ENCODE measurements at regions not wholly inside any gene's neighbourhood (a gene's known extent, or its start where the extent isn't known, plus 50 kb on each side); places are given as distances from the start of the nearest gene placed in this dataset.
"Not testable (repeated sequence)": the region's sequence is repeated elsewhere in the genome, so short reads cannot be mapped to it uniquely, and the experiment has no call there.

- DNase-seq, result no peak
Measured at GRCh38 chr6:82588020-82588419, 224.4 kb downstream of the TPBG start.

GRCh38 chr6:82588859-82589412 lies 225.3 kb downstream of the TPBG start:
- no peak for DNase-seq

- peak; percentile 89 for DNase-seq
Measured at GRCh38 chr6:82589509-82590206, 226.0 kb downstream of the TPBG start.

- DNase-seq, result no peak
Measured at GRCh38 chr6:82597201-82597600, 233.6 kb downstream of the TPBG start.

GRCh38 chr6:82602776-82603175 lies 239.2 kb downstream of the TPBG start:
- DNase-seq, result peak; percentile 14

GRCh38 chr6:82603871-82604270 lies 240.3 kb downstream of the TPBG start:
- no peak for DNase-seq

- no peak for DNase-seq
Measured at GRCh38 chr6:82607998-82608725, 244.5 kb downstream of the TPBG start.

GRCh38 chr6:82608781-82609180 lies 245.2 kb downstream of the TPBG start:
- no peak for DNase-seq

- no peak for DNase-seq
Measured at GRCh38 chr6:82611751-82612150, 248.1 kb downstream of the TPBG start.

GRCh38 chr6:82612475-82613039 lies 248.9 kb downstream of the TPBG start:
- DNase-seq, result no peak

- no peak for DNase-seq
Measured at GRCh38 chr6:82614518-82614917, 250.9 kb downstream of the TPBG start.

- no peak for DNase-seq
Measured at GRCh38 chr6:82616386-82617028, 252.9 kb downstream of the TPBG start.

GRCh38 chr6:82617648-82618047 lies 254.0 kb downstream of the TPBG start:
- DNase-seq, result peak; percentile 7

- DNase-seq, result no peak
Measured at GRCh38 chr6:82619573-82619972, 256.0 kb downstream of the TPBG start.

- DNase-seq, result no peak
Measured at GRCh38 chr6:82622461-82622860, 258.8 kb downstream of the TPBG start.

- no peak for DNase-seq
Measured at GRCh38 chr6:82624251-82624650, 260.6 kb downstream of the TPBG start.

- not testable (repeated sequence) for DNase-seq
Measured at GRCh38 chr6:82626946-82627345, 263.3 kb downstream of the TPBG start.

GRCh38 chr6:82629921-82630320 lies 266.3 kb downstream of the TPBG start:
- no peak for DNase-seq

- no peak for DNase-seq
Measured at GRCh38 chr6:82641677-82642076, 278.1 kb downstream of the TPBG start.

GRCh38 chr6:82645536-82646230 lies 282.1 kb downstream of the TPBG start:
- DNase-seq, result no peak

- no peak for DNase-seq
Measured at GRCh38 chr6:82646231-82646615, 282.6 kb downstream of the TPBG start.

GRCh38 chr6:82651845-82652335 lies 288.3 kb downstream of the TPBG start:
- no peak for DNase-seq

- DNase-seq, result no peak
Measured at GRCh38 chr6:82679232-82679631, 315.6 kb downstream of the TPBG start.

Data from fibroblast of skin of right biceps (primary cell).